ENCODE measurements at regions not wholly inside any gene's neighbourhood (a gene's known extent, or its start where the extent isn't known, plus 50 kb on each side); places are given as distances from the start of the nearest gene placed in this dataset.

GRCh38 chr10:29881811-29882210 is 177.6 kb downstream of the JCAD start:
- H3K27ac ChIP-seq = no peak overlapping the region
- no peak for TF ChIP-seq CTCF (IDR thresholded peaks at IDR 0.05)
- no peak for TF ChIP-seq ZFX (IDR thresholded peaks at IDR 0.05; ENCODE audit: borderline replicate concordance)

GRCh38 chr10:29881336-29881771 is 178.0 kb downstream of the JCAD start:
- H3K27ac ChIP-seq = no peak overlapping the region
- TF ChIP-seq CTCF (IDR thresholded peaks at IDR 0.05) (no peak), ZFX (IDR thresholded peaks at IDR 0.05; ENCODE audit: borderline replicate concordance) (no peak)

- H3K27ac ChIP-seq = no peak overlapping the region
- TF ChIP-seq CTCF (IDR thresholded peaks at IDR 0.05) (no peak), ZFX (IDR thresholded peaks at IDR 0.05; ENCODE audit: borderline replicate concordance) (no peak)
Measured at GRCh38 chr10:29880856-29881255, 178.5 kb downstream of the JCAD start.

GRCh38 chr10:29879862-29880261 is 179.5 kb downstream of the JCAD start:
- TF ChIP-seq ZFX (IDR thresholded peaks at IDR 0.05; ENCODE audit: borderline replicate concordance) (no peak), CTCF (IDR thresholded peaks at IDR 0.05) (no peak)
- no peak overlapping the region for H3K27ac ChIP-seq

GRCh38 chr10:29878492-29878891 is 180.9 kb downstream of the JCAD start:
- no peak for TF ChIP-seq ZFX (IDR thresholded peaks at IDR 0.05; ENCODE audit: borderline replicate concordance)
- no peak for TF ChIP-seq CTCF (IDR thresholded peaks at IDR 0.05)
- no peak overlapping the region for H3K27ac ChIP-seq

- no peak overlapping the region for H3K27ac ChIP-seq
- no peak for TF ChIP-seq ZFX (IDR thresholded peaks at IDR 0.05; ENCODE audit: borderline replicate concordance)
- no peak for TF ChIP-seq CTCF (IDR thresholded peaks at IDR 0.05)
Measured at GRCh38 chr10:29877793-29878491, 181.4 kb downstream of the JCAD start.

- no peak overlapping the region for H3K27ac ChIP-seq
- TF ChIP-seq ZFX (IDR thresholded peaks at IDR 0.05; ENCODE audit: borderline replicate concordance) (no peak), CTCF (IDR thresholded peaks at IDR 0.05) (no peak)
Measured at GRCh38 chr10:29876008-29876555, 183.3 kb downstream of the JCAD start.
